ENCODE measurements at regions not wholly inside any gene's neighbourhood (a gene's known extent, or its start where the extent isn't known, plus 50 kb on each side); places are given as distances from the start of the nearest gene placed in this dataset.

DNA sequence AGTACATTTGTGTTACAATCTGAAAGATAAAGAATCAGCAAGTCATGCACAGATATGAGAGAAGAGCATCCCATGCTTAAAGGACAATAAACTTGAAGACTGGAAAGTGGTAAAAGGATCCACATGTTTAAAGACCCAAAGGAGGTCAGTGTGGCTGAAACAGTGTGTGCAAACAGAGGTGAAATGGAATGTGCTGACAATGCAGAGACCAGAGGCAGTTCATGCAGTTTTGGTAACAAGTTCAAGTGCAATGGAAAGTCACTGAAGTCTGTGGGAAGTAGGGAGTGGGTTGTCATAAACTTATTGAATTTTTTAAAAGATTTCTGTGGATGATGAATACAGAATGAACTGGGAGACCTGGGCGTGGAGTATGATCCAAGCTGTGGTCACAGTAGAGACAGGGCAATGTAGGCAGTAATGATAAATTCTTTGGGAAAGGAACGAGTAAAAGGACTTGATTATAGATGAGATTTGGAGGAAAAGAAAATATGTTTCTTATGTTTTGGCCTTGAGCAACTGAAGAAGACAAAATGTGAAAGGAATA is 408.0 kb downstream of the HGF start:
- H3K4me3 Mint-ChIP-seq (ENCODE audit: unreplicated experiment) = no peak overlapping the region
- TF ChIP-seq EZH2 (IDR thresholded peaks at IDR 0.05; ENCODE audit: insufficient read depth, low read length) (no peak), CTCF (IDR thresholded peaks at IDR 0.05; ENCODE audit: insufficient read depth, low read depth, low read length) (no peak)
- FAIRE-seq (peak; percentile 81), DNase-seq (ENCODE audit: low read depth) (peak; percentile 39)
- peaks cover 8% of the 10 kb centered on the region for H3K4me1 Mint-ChIP-seq (ENCODE audit: low read depth, unreplicated experiment)
- Histone ChIP-seq H3K9ac (ENCODE audit: low read length) (no peak overlapping the region), H4K20me1 (ENCODE audit: insufficient read depth, low read length) (no peaks in the 10 kb centered on the region), H2AFZ (ENCODE audit: low read depth, low read length) (no peak overlapping the region), H3K4me1 (ENCODE audit: insufficient read depth, low read length) (no peaks in the 10 kb centered on the region), H3K27ac (ENCODE audit: low read depth, low read length) (no peak overlapping the region), H3K4me2 (ENCODE audit: low read length) (no peak overlapping the region), H3K9me3 (ENCODE audit: insufficient read depth, low read depth, low read length) (no peaks in the 10 kb centered on the region), H3K36me3 (ENCODE audit: insufficient read depth, low read length) (no peaks in the 10 kb centered on the region), H3K4me3 (ENCODE audit: insufficient read depth, low read depth, low read length) (no peak overlapping the region), H3K27me3 (ENCODE audit: insufficient read depth, low read length) (no peaks in the 10 kb centered on the region), H3K79me2 (ENCODE audit: insufficient read depth, low read length) (no peaks in the 10 kb centered on the region)
- H3K9me3 Mint-ChIP-seq (ENCODE audit: unreplicated experiment) = no peaks in the 10 kb centered on the region
- H3K27ac Mint-ChIP-seq (ENCODE audit: unreplicated experiment) = peak overlapping the region; percentile 3
- H3K27me3 Mint-ChIP-seq (ENCODE audit: low read depth, unreplicated experiment) = peaks cover 2% of the 10 kb centered on the region
- no peaks in the 10 kb centered on the region for H3K36me3 Mint-ChIP-seq (ENCODE audit: low read depth, unreplicated experiment)

- Histone ChIP-seq H3K36me3 (ENCODE audit: insufficient read depth, low read length) (no peaks in the 10 kb centered on the region), H3K4me1 (ENCODE audit: insufficient read depth, low read length) (no peaks in the 10 kb centered on the region), H3K27ac (ENCODE audit: low read depth, low read length) (no peak overlapping the region), H3K27me3 (ENCODE audit: insufficient read depth, low read length) (no peaks in the 10 kb centered on the region), H3K4me3 (ENCODE audit: insufficient read depth, low read depth, low read length) (no peak overlapping the region), H3K79me2 (ENCODE audit: insufficient read depth, low read length) (no peaks in the 10 kb centered on the region), H3K9ac (ENCODE audit: low read length) (no peak overlapping the region), H2AFZ (ENCODE audit: low read depth, low read length) (no peak overlapping the region), H3K4me2 (ENCODE audit: low read length) (no peak overlapping the region), H4K20me1 (ENCODE audit: insufficient read depth, low read length) (no peaks in the 10 kb centered on the region), H3K9me3 (ENCODE audit: insufficient read depth, low read depth, low read length) (no peaks in the 10 kb centered on the region)
- no peak for DNase-seq (ENCODE audit: low read depth)
- no peak overlapping the region for H3K4me3 Mint-ChIP-seq (ENCODE audit: unreplicated experiment)
- FAIRE-seq = no peak
- H3K9me3 Mint-ChIP-seq (ENCODE audit: unreplicated experiment) = peaks cover 4% of the 10 kb centered on the region
- H3K4me1 Mint-ChIP-seq (ENCODE audit: low read depth, unreplicated experiment) = no peaks in the 10 kb centered on the region
- H3K27me3 Mint-ChIP-seq (ENCODE audit: low read depth, unreplicated experiment) = no peaks in the 10 kb centered on the region
- H3K36me3 Mint-ChIP-seq (ENCODE audit: low read depth, unreplicated experiment) = no peaks in the 10 kb centered on the region
- no peak overlapping the region for H3K27ac Mint-ChIP-seq (ENCODE audit: unreplicated experiment)
- no peak for TF ChIP-seq EZH2 (IDR thresholded peaks at IDR 0.05; ENCODE audit: insufficient read depth, low read length)
- TF ChIP-seq CTCF (IDR thresholded peaks at IDR 0.05; ENCODE audit: insufficient read depth, low read depth, low read length) = no peak
Observed at GRCh38 chr7:81355911-81356310, 413.9 kb downstream of the HGF start.

DNA sequence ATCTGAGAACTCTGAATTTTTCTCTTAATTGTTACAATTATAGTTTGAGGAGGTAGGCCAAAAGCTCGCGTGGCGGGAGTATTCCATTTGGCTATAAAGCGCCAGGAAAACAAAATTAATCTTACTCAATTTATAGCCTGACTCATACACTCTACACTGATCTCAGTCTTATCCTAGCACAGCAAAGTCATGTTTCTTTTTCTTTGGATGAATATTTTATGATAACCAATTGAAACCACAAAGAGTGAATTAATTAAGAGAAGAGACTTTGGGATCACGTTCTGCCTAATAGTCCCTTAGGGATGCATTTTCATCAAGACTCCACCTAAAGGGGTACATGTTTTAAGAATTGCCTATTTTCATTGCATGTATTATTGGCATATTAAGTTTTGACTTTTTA is 420.8 kb downstream of the HGF start:
- FAIRE-seq = no peak
- Histone ChIP-seq H2AFZ (ENCODE audit: low read depth, low read length) (no peak overlapping the region), H3K4me1 (ENCODE audit: insufficient read depth, low read length) (no peaks in the 10 kb centered on the region), H3K9ac (ENCODE audit: low read length) (no peak overlapping the region), H3K4me2 (ENCODE audit: low read length) (no peak overlapping the region), H3K36me3 (ENCODE audit: insufficient read depth, low read length) (no peaks in the 10 kb centered on the region), H3K27me3 (ENCODE audit: insufficient read depth, low read length) (no peaks in the 10 kb centered on the region), H3K79me2 (ENCODE audit: insufficient read depth, low read length) (no peaks in the 10 kb centered on the region), H4K20me1 (ENCODE audit: insufficient read depth, low read length) (no peaks in the 10 kb centered on the region), H3K9me3 (ENCODE audit: insufficient read depth, low read depth, low read length) (no peaks in the 10 kb centered on the region), H3K4me3 (ENCODE audit: insufficient read depth, low read depth, low read length) (no peak overlapping the region), H3K27ac (ENCODE audit: low read depth, low read length) (no peak overlapping the region)
- no peaks in the 10 kb centered on the region for H3K36me3 Mint-ChIP-seq (ENCODE audit: low read depth, unreplicated experiment)
- no peak overlapping the region for H3K27ac Mint-ChIP-seq (ENCODE audit: unreplicated experiment)
- no peak overlapping the region for H3K4me3 Mint-ChIP-seq (ENCODE audit: unreplicated experiment)
- DNase-seq (ENCODE audit: low read depth) = no peak
- H3K9me3 Mint-ChIP-seq (ENCODE audit: unreplicated experiment) = peaks cover 2% of the 10 kb centered on the region
- H3K4me1 Mint-ChIP-seq (ENCODE audit: low read depth, unreplicated experiment) = no peaks in the 10 kb centered on the region
- H3K27me3 Mint-ChIP-seq (ENCODE audit: low read depth, unreplicated experiment) = no peaks in the 10 kb centered on the region
- TF ChIP-seq CTCF (IDR thresholded peaks at IDR 0.05; ENCODE audit: insufficient read depth, low read depth, low read length) = no peak
- no peak for TF ChIP-seq EZH2 (IDR thresholded peaks at IDR 0.05; ENCODE audit: insufficient read depth, low read length)

Data from astrocyte (in vitro differentiated cells and primary cell).